GM12878 (cell line): ENCODE measurements at regions not wholly inside any gene's neighbourhood (a gene's known extent, or its start where the extent isn't known, plus 50 kb on each side); places are given as distances from the start of the nearest gene placed in this dataset.

Experiments used
- FOXM1 ChIP-seq: IDR thresholded peaks from 2 replicates; pipeline ENCODE4 v1.6.1; 2012; ENCODE audit warnings: low read depth, mild to moderate bottlenecking, inconsistent platforms, low read length, moderate library complexity
- SREBF1 ChIP-seq: IDR thresholded peaks from 2 replicates; pipeline ENCODE4 v1.6.1; 2012; ENCODE audit warnings: mild to moderate bottlenecking, low read length
- TCF3 ChIP-seq: IDR thresholded peaks from 2 replicates; pipeline ENCODE4 v1.6.1; 2012; ENCODE audit warnings: low read depth, mild to moderate bottlenecking, low read length, borderline replicate concordance; ENCODE audit not compliant: insufficient read depth
- USF2 ChIP-seq: IDR thresholded peaks from 2 replicates; pipeline ENCODE4 v1.6.1; 2011; ENCODE audit warnings: low read depth, low read length, improper control_type of control experiment, borderline replicate concordance
- ZNF687 ChIP-seq: fragments of 450-650 bp; IDR thresholded peaks from 2 replicates; pipeline ENCODE4 v1.6.1; 2017; ENCODE audit warnings: mild to moderate bottlenecking, moderate library complexity
- TF ChIP-seq, protein P1 (sequence below): fragments of 450-650 bp; IDR thresholded peaks from 2 replicates; pipeline ENCODE4 v1.6.1; 2018; ENCODE audit warnings: mild to moderate bottlenecking, low read depth, moderate library complexity; ENCODE audit not compliant: partially characterized antibody

- TF ChIP-seq SREBF1 (no peak), TCF3 (no peak), ZNF687 (no peak), USF2 (no peak), FOXM1 (no peak)
- TF ChIP-seq, protein P1, sequence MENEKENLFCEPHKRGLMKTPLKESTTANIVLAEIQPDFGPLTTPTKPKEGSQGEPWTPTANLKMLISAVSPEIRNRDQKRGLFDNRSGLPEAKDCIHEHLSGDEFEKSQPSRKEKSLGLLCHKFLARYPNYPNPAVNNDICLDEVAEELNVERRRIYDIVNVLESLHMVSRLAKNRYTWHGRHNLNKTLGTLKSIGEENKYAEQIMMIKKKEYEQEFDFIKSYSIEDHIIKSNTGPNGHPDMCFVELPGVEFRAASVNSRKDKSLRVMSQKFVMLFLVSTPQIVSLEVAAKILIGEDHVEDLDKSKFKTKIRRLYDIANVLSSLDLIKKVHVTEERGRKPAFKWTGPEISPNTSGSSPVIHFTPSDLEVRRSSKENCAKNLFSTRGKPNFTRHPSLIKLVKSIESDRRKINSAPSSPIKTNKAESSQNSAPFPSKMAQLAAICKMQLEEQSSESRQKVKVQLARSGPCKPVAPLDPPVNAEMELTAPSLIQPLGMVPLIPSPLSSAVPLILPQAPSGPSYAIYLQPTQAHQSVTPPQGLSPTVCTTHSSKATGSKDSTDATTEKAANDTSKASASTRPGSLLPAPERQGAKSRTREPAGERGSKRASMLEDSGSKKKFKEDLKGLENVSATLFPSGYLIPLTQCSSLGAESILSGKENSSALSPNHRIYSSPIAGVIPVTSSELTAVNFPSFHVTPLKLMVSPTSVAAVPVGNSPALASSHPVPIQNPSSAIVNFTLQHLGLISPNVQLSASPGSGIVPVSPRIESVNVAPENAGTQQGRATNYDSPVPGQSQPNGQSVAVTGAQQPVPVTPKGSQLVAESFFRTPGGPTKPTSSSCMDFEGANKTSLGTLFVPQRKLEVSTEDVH: no peak
- TF ChIP-seq, all 136 proteins: peak for 0
These were observed 922.9 kb downstream of the NSUN3 start (continued) for GRCh38 chr3:94985778-94986177.
